ENCODE measurements at regions not wholly inside any gene's neighbourhood (a gene's known extent, or its start where the extent isn't known, plus 50 kb on each side); places are given as distances from the start of the nearest gene placed in this dataset.

DNA sequence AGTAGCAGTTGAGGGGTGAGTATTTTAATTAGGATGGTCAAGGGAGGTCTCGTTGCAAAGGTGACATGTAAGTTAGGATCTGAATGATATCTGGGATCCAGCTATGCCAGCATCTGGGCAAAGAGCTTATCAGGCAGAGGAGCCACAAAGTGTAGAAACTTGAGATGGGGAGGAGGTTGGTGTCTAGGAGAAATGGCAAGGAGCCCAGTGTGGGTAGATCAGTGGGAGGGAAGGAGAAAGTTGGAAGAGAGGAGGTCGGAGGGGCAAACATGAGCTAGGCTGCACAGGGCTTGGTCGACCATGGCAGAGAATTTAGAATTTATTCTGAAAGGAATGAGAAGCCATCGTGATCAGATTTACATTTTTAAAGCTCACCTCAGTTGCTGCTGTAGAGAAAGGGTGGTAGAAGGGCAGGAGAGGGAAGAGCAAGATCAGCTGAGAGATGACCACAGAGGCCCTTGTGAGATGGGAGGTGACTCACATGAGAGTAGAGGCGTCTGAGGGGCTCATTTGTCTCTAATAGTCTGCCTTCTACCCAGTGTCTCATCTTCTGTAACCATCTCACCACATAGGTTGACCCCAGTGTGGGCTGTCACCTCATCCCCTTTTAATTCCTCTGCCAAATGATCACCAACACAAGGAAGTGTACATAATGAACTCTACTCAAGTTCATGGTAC is 170.0 kb downstream of the ETAA1 start:
- intact Hi-C loops (cut with DNase I), result no loop called here
- TF ChIP-seq POLR2AphosphoS5 (IDR thresholded peaks at IDR 0.05), result no peak
- TF ChIP-seq, protein P1, sequence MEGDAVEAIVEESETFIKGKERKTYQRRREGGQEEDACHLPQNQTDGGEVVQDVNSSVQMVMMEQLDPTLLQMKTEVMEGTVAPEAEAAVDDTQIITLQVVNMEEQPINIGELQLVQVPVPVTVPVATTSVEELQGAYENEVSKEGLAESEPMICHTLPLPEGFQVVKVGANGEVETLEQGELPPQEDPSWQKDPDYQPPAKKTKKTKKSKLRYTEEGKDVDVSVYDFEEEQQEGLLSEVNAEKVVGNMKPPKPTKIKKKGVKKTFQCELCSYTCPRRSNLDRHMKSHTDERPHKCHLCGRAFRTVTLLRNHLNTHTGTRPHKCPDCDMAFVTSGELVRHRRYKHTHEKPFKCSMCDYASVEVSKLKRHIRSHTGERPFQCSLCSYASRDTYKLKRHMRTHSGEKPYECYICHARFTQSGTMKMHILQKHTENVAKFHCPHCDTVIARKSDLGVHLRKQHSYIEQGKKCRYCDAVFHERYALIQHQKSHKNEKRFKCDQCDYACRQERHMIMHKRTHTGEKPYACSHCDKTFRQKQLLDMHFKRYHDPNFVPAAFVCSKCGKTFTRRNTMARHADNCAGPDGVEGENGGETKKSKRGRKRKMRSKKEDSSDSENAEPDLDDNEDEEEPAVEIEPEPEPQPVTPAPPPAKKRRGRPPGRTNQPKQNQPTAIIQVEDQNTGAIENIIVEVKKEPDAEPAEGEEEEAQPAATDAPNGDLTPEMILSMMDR (IDR thresholded peaks at IDR 0.05), result no peak
- TF ChIP-seq EP300 (IDR thresholded peaks at IDR 0.05), result no peak
- no peak for TF ChIP-seq POLR2A (IDR thresholded peaks at IDR 0.05; ENCODE audit: low read depth)

GRCh38 chr2:67567886-67568285 is 170.8 kb downstream of the ETAA1 start:
- intact Hi-C loops (cut with DNase I), result no loop called here
- Histone ChIP-seq H3K27ac (replicated peaks in 1 of 4) (no peak overlapping the region), H3K4me3 (no peak overlapping the region), H3K36me3 (no peaks in the 10 kb centered on the region), H3K27me3 (no peaks in the 10 kb centered on the region), H3K9me3 (no peaks in the 10 kb centered on the region), H3K4me1 (no peaks in the 10 kb centered on the region)
- no peak for DNase-seq (ENCODE audit: extremely low spot score)
- TF ChIP-seq EP300 (IDR thresholded peaks at IDR 0.05) (no peak), POLR2A (IDR thresholded peaks at IDR 0.05; ENCODE audit: low read depth) (no peak), POLR2AphosphoS5 (IDR thresholded peaks at IDR 0.05) (no peak)
- TF ChIP-seq, protein P1 (IDR thresholded peaks at IDR 0.05), result no peak

More for the DNA sequence above, 170.0 kb downstream of the ETAA1 start:
- H3K36me3 ChIP-seq, result no peaks in the 10 kb centered on the region
- no peak for DNase-seq (ENCODE audit: extremely low spot score)
- WGBS, result 84% methylated on average over 5 of the region's 5 CpGs
- peaks cover 0 to under 1% (median 0%) of the 10 kb centered on the region in 4 donors for H3K4me1 ChIP-seq
- no peak overlapping the region for H3K27ac ChIP-seq (replicated peaks in 1 of 4)
- no peaks in the 10 kb centered on the region for H3K27me3 ChIP-seq
- H3K4me3 ChIP-seq, result no peak overlapping the region
- H3K9me3 ChIP-seq, result no peaks in the 10 kb centered on the region

DNA sequence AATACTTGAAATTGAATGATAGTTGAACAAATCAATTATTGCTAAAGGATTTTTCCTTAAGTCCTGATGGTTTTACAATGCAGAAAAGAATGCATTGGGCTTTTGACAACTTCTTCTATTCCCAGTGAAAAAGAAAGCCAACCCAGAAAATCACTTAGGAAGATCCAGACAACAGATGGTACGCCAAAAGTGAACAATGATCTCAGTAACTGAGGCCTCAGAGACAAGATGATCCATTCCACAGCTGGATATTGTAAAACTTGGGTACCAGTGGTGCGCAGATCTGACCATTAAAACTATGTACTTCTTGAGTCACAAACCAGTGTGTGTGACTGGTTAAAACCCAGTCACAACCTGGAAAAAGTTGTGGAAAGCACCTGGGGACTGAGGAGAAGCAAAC is 173.5 kb downstream of the ETAA1 start:
- no peaks in the 10 kb centered on the region for H3K27me3 ChIP-seq
- intact Hi-C loops (cut with DNase I), result no loop called here
- H3K36me3 ChIP-seq, result no peaks in the 10 kb centered on the region
- H3K4me1 ChIP-seq, result no peaks in the 10 kb centered on the region
- TF ChIP-seq EP300 (IDR thresholded peaks at IDR 0.05), result no peak
- TF ChIP-seq POLR2AphosphoS5 (IDR thresholded peaks at IDR 0.05), result no peak
- WGBS, result 68% methylated on average over 2 of the region's 2 CpGs
- DNase-seq (ENCODE audit: extremely low spot score), result no peak
- H3K27ac ChIP-seq (replicated peaks in 1 of 4), result no peak overlapping the region
- no peak overlapping the region for H3K4me3 ChIP-seq
- H3K9me3 ChIP-seq, result no peaks in the 10 kb centered on the region

GRCh38 chr2:67571785-67572718 is 174.9 kb downstream of the ETAA1 start:
- intact Hi-C loops (cut with DNase I), result no loop called here
- no peak for DNase-seq (ENCODE audit: extremely low spot score)

More at GRCh38 chr2:67571785-67572718, 174.9 kb downstream of the ETAA1 start:
- no peaks in the 10 kb centered on the region for H3K27me3 ChIP-seq
- H3K27ac ChIP-seq (replicated peaks in 1 of 4), result no peak overlapping the region
- H3K9me3 ChIP-seq, result no peaks in the 10 kb centered on the region
- TF ChIP-seq EP300 (IDR thresholded peaks at IDR 0.05), result no peak
- TF ChIP-seq, protein P1 (IDR thresholded peaks at IDR 0.05), result no peak
- TF ChIP-seq POLR2A (IDR thresholded peaks at IDR 0.05; ENCODE audit: low read depth), result no peak
- no peak for TF ChIP-seq POLR2AphosphoS5 (IDR thresholded peaks at IDR 0.05)
- no peaks in the 10 kb centered on the region for H3K36me3 ChIP-seq
- no peaks in the 10 kb centered on the region for H3K4me1 ChIP-seq
- no peak overlapping the region for H3K4me3 ChIP-seq
